ENCODE measurements at regions not wholly inside any gene's neighbourhood (a gene's known extent, or its start where the extent isn't known, plus 50 kb on each side); places are given as distances from the start of the nearest gene placed in this dataset.
"Not testable (repeated sequence)": the region's sequence is repeated elsewhere in the genome, so short reads cannot be mapped to it uniquely, and the experiment has no call there.

- intact Hi-C loops (cut with DNase I): loop anchor here (10.0 kb wide), 1 partner anchor 118 kb away; no protein-coding TSS in a partner anchor
- DNase-seq: no peak
Observed at GRCh38 chr13:50406831-50407230, 391.6 kb downstream of the KCNRG start.

- DNase-seq: no peak
- intact Hi-C loops (cut with DNase I): loop anchor here (10.0 kb wide), 1 partner anchor 117 kb away; no protein-coding TSS in a partner anchor
Observed at GRCh38 chr13:50408068-50408467, 392.8 kb downstream of the KCNRG start.

GRCh38 chr13:50409220-50409619, 394.0 kb downstream of the KCNRG start:
- intact Hi-C loops (cut with DNase I): loop anchor here (10.0 kb wide), 1 partner anchor 116 kb away; no protein-coding TSS in a partner anchor

GRCh38 chr13:50410921-50411746, 395.9 kb downstream of the KCNRG start:
- intact Hi-C loops (cut with DNase I): no loop called here
- DNase-seq: no peak

More at GRCh38 chr13:50409220-50409619, 394.0 kb downstream of the KCNRG start:
- DNase-seq: no peak

GRCh38 chr13:50412046-50412617, 396.9 kb downstream of the KCNRG start:
- intact Hi-C loops (cut with DNase I): no loop called here
- DNase-seq: no peak

GRCh38 chr13:50414640-50415039, 399.4 kb downstream of the KCNRG start:
- intact Hi-C loops (cut with DNase I): no loop called here
- no peak for DNase-seq

GRCh38 chr13:50415428-50415827, 400.2 kb downstream of the KCNRG start:
- intact Hi-C loops (cut with DNase I): no loop called here
- no peak for DNase-seq

- intact Hi-C loops (cut with DNase I): no loop called here
- no peak for DNase-seq
Observed at GRCh38 chr13:50417597-50417996, 402.4 kb downstream of the KCNRG start.

- intact Hi-C loops (cut with DNase I): no loop called here
- DNase-seq: no peak
Observed at GRCh38 chr13:50419331-50419865, 404.2 kb downstream of the KCNRG start.

GRCh38 chr13:50419896-50420295, 404.7 kb downstream of the KCNRG start:
- intact Hi-C loops (cut with DNase I): no loop called here
- DNase-seq: peak in 11 of 42 donors; percentile 4 to 66 (median 26)

GRCh38 chr13:50420718-50421472, 405.7 kb downstream of the KCNRG start:
- DNase-seq: no peak
- intact Hi-C loops (cut with DNase I): no loop called here

GRCh38 chr13:50421473-50422130, 406.4 kb downstream of the KCNRG start:
- intact Hi-C loops (cut with DNase I): no loop called here
- DNase-seq: no peak

GRCh38 chr13:50422181-50423148, 407.2 kb downstream of the KCNRG start:
- intact Hi-C loops (cut with DNase I): no loop called here

GRCh38 chr13:50424993-50425392, 409.7 kb downstream of the KCNRG start:
- DNase-seq: no peak
- intact Hi-C loops (cut with DNase I): no loop called here

More at GRCh38 chr13:50422181-50423148, 407.2 kb downstream of the KCNRG start:
- no peak for DNase-seq

GRCh38 chr13:50425772-50426171, 410.5 kb downstream of the KCNRG start:
- DNase-seq: no peak
- intact Hi-C loops (cut with DNase I): no loop called here

- intact Hi-C loops (cut with DNase I): no loop called here
- DNase-seq: no peak
Observed at GRCh38 chr13:50426927-50427326, 411.7 kb downstream of the KCNRG start.

- intact Hi-C loops (cut with DNase I); DNase-seq: not testable (repeated sequence)
Observed at GRCh38 chr13:50427511-50427910, 412.3 kb downstream of the KCNRG start.

Data from head of caudate nucleus (tissue), 42 donors.